ENCODE measurements at regions not wholly inside any gene's neighbourhood (a gene's known extent, or its start where the extent isn't known, plus 50 kb on each side); places are given as distances from the start of the nearest gene placed in this dataset.

GRCh38 chr13:37412241-37412921, 186.2 kb downstream of the POSTN start:
- no peaks in the 10 kb centered on the region for H3K27me3 Mint-ChIP-seq
- no peaks in the 10 kb centered on the region for H3K36me3 Mint-ChIP-seq
- peaks cover 6% of the 10 kb centered on the region for H3K9me3 Mint-ChIP-seq
- no peaks in the 10 kb centered on the region for H3K4me1 Mint-ChIP-seq (ENCODE audit: low read depth in 2 of 2)
- no peak overlapping the region for H3K27ac Mint-ChIP-seq
- no peak for ATAC-seq
- no peak for DNase-seq (ENCODE audit: low spot score)
- no peak overlapping the region for H3K4me3 Mint-ChIP-seq

DNA sequence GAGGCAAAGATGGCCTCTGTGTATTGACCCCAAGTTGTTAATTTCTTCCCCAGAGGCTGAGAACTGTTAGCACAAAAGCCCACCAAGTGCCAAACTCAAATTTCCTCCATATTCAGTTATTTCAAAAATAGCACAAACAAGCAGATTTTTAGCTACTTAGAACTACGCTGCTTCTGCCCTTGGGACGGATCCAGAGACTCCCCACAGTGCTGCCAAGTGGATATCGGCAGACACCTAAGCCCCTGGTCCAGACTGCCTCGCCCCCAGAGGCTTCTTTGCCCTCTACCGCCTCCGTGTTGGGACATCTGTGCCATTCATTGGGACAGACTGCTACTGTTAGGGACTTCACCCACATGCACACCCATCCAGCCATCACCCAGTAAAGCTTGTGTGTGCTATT, 188.3 kb downstream of the POSTN start:
- no peak for ATAC-seq
- Mint-ChIP-seq H3K27me3 (no peaks in the 10 kb centered on the region), H3K4me1 (ENCODE audit: low read depth in 2 of 2) (no peaks in the 10 kb centered on the region), H3K4me3 (no peak overlapping the region), H3K9me3 (peaks cover 14% of the 10 kb centered on the region), H3K27ac (no peak overlapping the region), H3K36me3 (peaks cover 6% of the 10 kb centered on the region)
- no peak for DNase-seq (ENCODE audit: low spot score)

DNA sequence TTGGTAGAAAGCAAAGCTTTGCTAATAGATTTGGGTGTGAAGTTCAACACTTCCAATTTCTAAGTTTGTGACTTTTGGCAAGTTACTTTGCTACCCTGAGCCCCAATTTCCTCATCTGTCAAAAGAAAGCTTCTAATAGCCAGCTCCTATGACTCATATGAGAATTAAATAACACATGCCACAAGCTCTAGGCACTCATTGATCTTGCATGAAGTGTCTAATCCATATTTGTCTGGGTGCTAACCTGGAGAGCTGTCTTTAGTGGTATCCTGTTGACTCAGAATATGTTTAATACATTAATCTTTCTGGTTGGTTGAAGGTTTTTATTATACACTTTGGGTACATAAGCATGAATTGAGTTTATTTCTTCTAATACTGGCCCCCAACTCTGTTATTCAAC, 188.8 kb downstream of the POSTN start:
- Mint-ChIP-seq H3K9me3 (peaks cover 14% of the 10 kb centered on the region), H3K4me3 (no peak overlapping the region), H3K36me3 (peaks cover 6% of the 10 kb centered on the region), H3K27me3 (no peaks in the 10 kb centered on the region), H3K4me1 (ENCODE audit: low read depth in 2 of 2) (no peaks in the 10 kb centered on the region), H3K27ac (no peak overlapping the region)
- ATAC-seq (no peak), DNase-seq (ENCODE audit: low spot score) (no peak)

DNA sequence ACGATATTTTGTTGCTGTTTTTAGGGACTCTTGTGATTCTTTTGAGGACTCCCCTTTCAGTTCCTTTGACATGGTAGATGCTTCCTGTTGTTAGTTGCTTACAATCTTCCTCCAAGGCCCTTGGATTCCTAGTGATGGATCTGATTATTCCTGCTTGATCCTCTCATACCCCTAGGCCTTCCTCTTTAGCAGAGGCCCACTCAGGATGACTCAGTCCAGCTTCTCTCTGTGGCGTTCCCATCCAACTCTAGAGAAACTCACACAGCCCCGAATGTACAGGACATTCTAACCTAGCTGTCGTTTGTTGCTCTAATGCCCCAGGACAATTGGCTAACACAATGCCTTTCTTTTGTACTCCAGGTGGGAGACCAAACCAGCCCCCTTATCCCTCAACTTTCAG, 191.4 kb downstream of the POSTN start:
- Mint-ChIP-seq H3K4me1 (ENCODE audit: low read depth in 2 of 2) (no peaks in the 10 kb centered on the region), H3K27me3 (no peaks in the 10 kb centered on the region)
- no peak for DNase-seq (ENCODE audit: low spot score)

DNA sequence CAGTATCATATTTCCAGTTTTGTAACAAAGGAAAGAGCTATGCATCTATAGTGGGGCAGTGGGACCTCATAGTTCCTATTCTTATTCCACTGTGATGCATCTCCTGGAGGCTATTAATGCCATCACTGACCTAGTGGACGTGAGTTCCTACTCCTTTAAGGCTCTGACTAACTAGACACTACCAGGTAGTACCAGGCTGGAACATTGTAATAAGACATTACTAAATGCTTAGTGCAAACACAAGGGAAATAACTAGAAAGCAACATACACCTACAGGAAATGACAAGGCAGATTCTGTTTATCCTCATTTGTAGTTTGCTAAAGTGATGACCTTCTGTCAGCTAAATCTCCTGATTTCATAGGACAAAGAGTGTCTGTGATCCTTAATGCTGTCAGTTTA, 192.5 kb downstream of the POSTN start:
- Mint-ChIP-seq H3K4me3 (no peak overlapping the region), H3K4me1 (ENCODE audit: low read depth in 2 of 2) (no peaks in the 10 kb centered on the region), H3K9me3 (peaks cover 14% of the 10 kb centered on the region), H3K36me3 (peaks cover 6% of the 10 kb centered on the region), H3K27me3 (no peaks in the 10 kb centered on the region), H3K27ac (no peak overlapping the region)
- no peak for ATAC-seq
- no peak for DNase-seq (ENCODE audit: low spot score)

More for the DNA sequence above, 191.4 kb downstream of the POSTN start:
- H3K9me3 Mint-ChIP-seq = peaks cover 13% of the 10 kb centered on the region
- H3K27ac Mint-ChIP-seq = no peak overlapping the region
- H3K4me3 Mint-ChIP-seq = no peak overlapping the region
- H3K36me3 Mint-ChIP-seq = peaks cover 6% of the 10 kb centered on the region
- ATAC-seq = no peak

DNA sequence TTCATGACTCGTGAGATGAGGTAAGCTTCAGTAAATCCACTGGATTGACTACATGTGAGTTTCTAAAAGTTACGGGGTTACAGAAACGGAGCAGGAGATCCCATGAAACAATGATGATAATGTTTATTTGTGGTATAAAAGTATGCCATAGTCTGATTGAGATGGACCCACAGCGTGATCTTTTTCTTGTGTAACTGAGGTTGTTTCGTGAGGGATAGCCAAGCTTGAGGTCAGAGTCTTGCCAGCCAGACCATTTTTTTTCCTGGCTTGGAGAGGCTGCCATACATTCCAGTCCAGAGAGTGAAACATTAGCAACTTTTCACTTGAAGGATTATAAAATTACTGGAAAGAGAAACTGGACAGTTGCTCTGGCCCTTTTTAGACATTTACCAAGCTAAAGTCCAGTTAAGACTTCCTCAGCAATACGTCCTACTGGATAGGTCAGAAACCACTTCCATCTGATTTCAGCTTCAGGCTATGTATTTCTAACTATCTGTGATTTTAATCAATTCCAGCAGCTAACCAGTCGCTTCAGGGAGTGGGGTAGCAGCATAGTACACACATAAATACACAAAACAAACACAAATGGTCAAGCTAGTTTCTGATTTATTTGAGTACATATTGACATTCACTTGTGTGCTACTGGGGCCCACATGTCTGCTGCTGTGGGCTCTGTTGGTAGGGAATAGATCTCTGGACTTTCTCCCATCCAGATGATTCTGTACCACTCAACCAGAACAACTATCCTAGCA, 194.6 kb downstream of the POSTN start:
- Mint-ChIP-seq H3K27ac (no peak overlapping the region), H3K9me3 (peaks cover 14% of the 10 kb centered on the region), H3K27me3 (no peaks in the 10 kb centered on the region), H3K4me3 (no peak overlapping the region), H3K36me3 (peaks cover 6% of the 10 kb centered on the region), H3K4me1 (ENCODE audit: low read depth in 2 of 2) (no peaks in the 10 kb centered on the region)
- ATAC-seq (no peak), DNase-seq (ENCODE audit: low spot score) (no peak)

DNA sequence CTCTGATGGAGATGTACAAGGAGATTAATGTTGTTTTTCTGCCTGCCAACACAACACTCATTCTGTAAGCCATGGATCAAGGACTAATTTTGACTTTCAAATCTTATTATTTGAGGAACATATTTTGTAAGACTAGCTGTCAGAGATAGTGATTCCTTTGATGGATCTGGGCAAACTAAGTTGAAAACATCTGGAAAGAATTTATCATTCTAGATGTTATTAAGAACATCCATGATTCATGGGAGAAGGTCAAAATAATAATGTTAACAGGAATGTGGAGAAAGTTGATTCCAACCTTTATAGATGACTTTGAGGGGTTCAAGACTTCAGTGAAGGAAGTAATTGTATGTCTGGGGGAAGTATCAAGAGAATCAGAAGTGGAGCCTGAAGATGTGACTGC, 196.8 kb downstream of the POSTN start:
- Mint-ChIP-seq H3K27me3 (no peaks in the 10 kb centered on the region), H3K4me3 (no peak overlapping the region), H3K9me3 (peaks cover 26% of the 10 kb centered on the region), H3K4me1 (ENCODE audit: low read depth in 2 of 2) (no peaks in the 10 kb centered on the region), H3K36me3 (peaks cover under 1% of the 10 kb centered on the region), H3K27ac (no peak overlapping the region)
- ATAC-seq = no peak
- DNase-seq (ENCODE audit: low spot score) = no peak

DNA sequence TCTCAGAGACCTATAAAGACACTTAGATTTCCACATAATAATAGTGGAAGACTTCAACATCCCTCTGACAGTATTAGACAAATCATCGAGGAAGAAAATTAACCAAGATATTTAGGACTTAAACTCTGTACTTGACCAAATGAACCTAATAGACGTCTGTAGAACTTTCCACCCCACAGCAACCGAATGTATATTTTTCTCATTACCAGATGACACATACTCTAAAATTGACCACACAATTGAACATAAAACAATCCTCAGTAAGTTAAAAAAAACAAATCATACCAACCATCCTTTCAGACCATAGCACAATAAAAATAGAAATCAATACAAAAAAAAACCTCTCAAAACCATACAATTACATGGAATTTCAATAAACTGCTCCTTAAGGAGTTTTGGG, 201.0 kb downstream of the POSTN start:
- no peak overlapping the region for H3K4me3 Mint-ChIP-seq
- no peaks in the 10 kb centered on the region for H3K36me3 Mint-ChIP-seq
- H3K27ac Mint-ChIP-seq = no peak overlapping the region
- H3K27me3 Mint-ChIP-seq = no peaks in the 10 kb centered on the region
- ATAC-seq (no peak), DNase-seq (ENCODE audit: low spot score) (no peak)
- peaks cover 28% of the 10 kb centered on the region for H3K9me3 Mint-ChIP-seq
- H3K4me1 Mint-ChIP-seq (ENCODE audit: low read depth in 2 of 2) = no peaks in the 10 kb centered on the region

DNA sequence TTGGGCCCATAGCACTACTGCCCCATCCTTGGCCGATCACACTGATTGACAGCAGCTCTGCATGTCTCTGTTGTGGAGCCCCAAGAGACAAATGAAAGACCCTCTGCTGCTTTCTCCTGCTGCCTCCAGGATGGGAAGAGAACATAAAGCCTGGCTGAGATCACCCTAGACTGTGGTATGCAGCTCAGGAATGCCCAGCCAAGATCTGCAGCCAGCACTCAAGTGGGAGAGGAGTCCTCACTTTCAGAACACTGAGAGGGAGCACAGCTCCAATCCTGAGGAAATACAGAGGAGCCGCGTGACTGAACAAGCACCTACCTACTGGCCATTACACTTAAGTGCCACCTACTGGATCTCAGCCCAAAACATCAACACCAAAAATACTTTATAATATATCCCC, 203.0 kb downstream of the POSTN start:
- H3K36me3 Mint-ChIP-seq = peaks cover 6% of the 10 kb centered on the region
- no peak for ATAC-seq
- no peak for DNase-seq (ENCODE audit: low spot score)
- peaks cover 34% of the 10 kb centered on the region for H3K9me3 Mint-ChIP-seq
- no peaks in the 10 kb centered on the region for H3K27me3 Mint-ChIP-seq
- H3K27ac Mint-ChIP-seq = no peak overlapping the region
- H3K4me3 Mint-ChIP-seq = no peak overlapping the region
- no peaks in the 10 kb centered on the region for H3K4me1 Mint-ChIP-seq (ENCODE audit: low read depth in 2 of 2)

DNA sequence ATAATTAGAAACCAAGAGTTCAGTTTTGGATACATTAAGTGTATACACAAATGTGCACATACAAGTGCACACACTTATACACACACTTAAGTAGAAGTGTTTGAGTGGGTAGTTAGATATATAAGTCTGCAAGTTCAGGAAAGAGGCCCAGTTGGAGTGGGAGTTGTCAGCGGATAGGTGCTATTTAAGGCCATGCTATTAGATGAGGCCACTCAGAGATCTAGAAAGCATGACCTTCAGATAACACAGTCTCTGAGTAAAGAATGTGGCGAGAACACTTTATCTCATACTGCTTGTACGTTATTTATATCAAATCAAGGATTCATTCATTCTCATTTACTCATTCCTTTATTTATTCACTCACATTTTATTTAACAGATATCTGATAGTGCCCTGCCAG, 206.2 kb downstream of the POSTN start:
- Mint-ChIP-seq H3K36me3 (peaks cover 6% of the 10 kb centered on the region), H3K9me3 (peaks cover 20% of the 10 kb centered on the region), H3K27me3 (no peaks in the 10 kb centered on the region), H3K4me1 (ENCODE audit: low read depth in 2 of 2) (no peaks in the 10 kb centered on the region), H3K27ac (no peak overlapping the region), H3K4me3 (no peak overlapping the region)
- ATAC-seq = no peak
- DNase-seq (ENCODE audit: low spot score) = no peak

GRCh38 chr13:37390735-37391134, 207.8 kb downstream of the POSTN start:
- DNase-seq (ENCODE audit: low spot score) = no peak
- no peak overlapping the region for H3K27ac Mint-ChIP-seq
- H3K4me3 Mint-ChIP-seq = no peak overlapping the region
- no peak for ATAC-seq
- H3K9me3 Mint-ChIP-seq = peaks cover 18% of the 10 kb centered on the region
- H3K36me3 Mint-ChIP-seq = peaks cover 6% of the 10 kb centered on the region
- no peaks in the 10 kb centered on the region for H3K4me1 Mint-ChIP-seq (ENCODE audit: low read depth in 2 of 2)
- H3K27me3 Mint-ChIP-seq = no peaks in the 10 kb centered on the region

GRCh38 chr13:37385956-37386670, 212.5 kb downstream of the POSTN start:
- no peaks in the 10 kb centered on the region for H3K36me3 Mint-ChIP-seq
- no peak overlapping the region for H3K4me3 Mint-ChIP-seq
- H3K9me3 Mint-ChIP-seq = peaks cover 5% of the 10 kb centered on the region
- no peak overlapping the region for H3K27ac Mint-ChIP-seq
- no peaks in the 10 kb centered on the region for H3K27me3 Mint-ChIP-seq
- DNase-seq (ENCODE audit: low spot score) = no peak
- no peaks in the 10 kb centered on the region for H3K4me1 Mint-ChIP-seq (ENCODE audit: low read depth in 2 of 2)
- no peak for ATAC-seq

DNA sequence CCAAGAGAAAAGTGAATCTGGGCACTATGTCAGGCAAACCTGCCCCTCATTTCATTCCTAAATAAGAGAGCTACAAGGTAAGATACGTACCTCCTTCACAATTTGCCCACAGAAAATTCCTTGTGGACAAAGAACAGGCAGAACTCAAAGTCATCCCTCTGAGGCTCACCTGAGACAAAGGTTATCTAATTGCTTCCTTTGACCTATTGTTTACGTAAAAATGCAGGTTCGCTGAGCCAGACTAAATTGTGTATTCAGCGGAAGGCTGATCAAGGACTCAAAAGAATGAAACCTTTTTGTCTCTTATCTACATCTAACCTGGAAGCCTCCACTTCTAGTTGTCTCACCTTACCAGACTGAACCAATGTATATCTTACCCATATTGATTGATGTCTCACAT, 213.3 kb downstream of the POSTN start:
- Mint-ChIP-seq H3K4me3 (no peak overlapping the region), H3K9me3 (peaks cover 5% of the 10 kb centered on the region), H3K27me3 (no peaks in the 10 kb centered on the region), H3K27ac (no peak overlapping the region), H3K36me3 (no peaks in the 10 kb centered on the region), H3K4me1 (ENCODE audit: low read depth in 2 of 2) (no peaks in the 10 kb centered on the region)
- no peak for DNase-seq (ENCODE audit: low spot score)
- ATAC-seq = no peak

DNA sequence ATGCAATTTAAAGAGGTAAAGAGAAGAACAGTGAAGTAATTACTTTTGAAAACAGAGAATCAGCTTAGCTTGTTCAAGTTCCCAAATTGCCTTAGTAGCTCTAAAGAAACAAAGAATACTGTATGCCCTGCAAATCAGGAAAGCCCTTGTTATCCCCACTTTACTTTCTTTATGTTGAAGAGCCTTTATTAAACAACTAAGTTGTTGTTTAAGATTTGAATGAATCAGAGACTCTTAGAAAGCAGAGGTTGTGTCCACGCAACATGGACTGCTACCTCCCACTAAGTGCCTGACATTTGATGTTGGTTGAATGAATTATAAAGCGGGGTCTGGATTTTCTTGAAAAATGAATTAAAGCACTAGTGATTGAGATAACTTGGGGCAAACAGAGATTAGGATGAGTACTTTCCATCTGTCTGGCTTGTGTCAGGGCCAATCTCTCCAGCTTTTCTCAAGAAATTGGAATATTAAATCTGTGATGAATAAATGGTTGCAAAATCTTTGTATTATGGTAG, 214.7 kb downstream of the POSTN start:
- Mint-ChIP-seq H3K27me3 (no peaks in the 10 kb centered on the region), H3K9me3 (peaks cover 5% of the 10 kb centered on the region), H3K27ac (no peak overlapping the region), H3K4me3 (no peak overlapping the region), H3K4me1 (ENCODE audit: low read depth in 2 of 2) (no peaks in the 10 kb centered on the region), H3K36me3 (no peaks in the 10 kb centered on the region)
- no peak for ATAC-seq
- DNase-seq (ENCODE audit: low spot score) = no peak
